ENCODE measurements at regions not wholly inside any gene's neighbourhood (a gene's known extent, or its start where the extent isn't known, plus 50 kb on each side); places are given as distances from the start of the nearest gene placed in this dataset.

DNA sequence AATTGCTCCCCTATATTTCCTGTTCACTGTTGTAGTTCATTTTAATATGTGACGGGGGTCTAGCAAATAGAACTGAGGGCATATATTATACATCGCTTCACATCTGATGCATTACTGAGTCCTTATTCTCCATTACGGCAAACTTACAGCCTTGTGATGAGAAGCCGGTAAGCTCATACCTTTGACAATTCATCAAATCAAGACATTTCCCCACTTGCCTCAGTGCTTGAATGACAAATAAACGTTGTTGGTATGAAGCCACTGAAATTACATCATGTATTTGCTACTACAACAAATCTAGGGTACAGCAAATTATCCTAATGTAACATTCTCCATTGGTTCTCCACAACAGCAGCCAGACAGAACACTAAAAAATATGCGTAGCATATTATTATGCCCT lies 1999.8 kb downstream of the LRRC4C start:
- Histone ChIP-seq H4K20me1 (ENCODE audit: insufficient read depth, low read length) (no peaks in the 10 kb centered on the region), H3K36me3 (replicated peaks in 1 of 2; ENCODE audit: control insufficient read depth in 1 of 2, insufficient read depth in 2 of 2, low read length in 2 of 2) (no peaks in the 10 kb centered on the region), H3K4me1 (ENCODE audit: insufficient read depth, low read length) (no peaks in the 10 kb centered on the region), H3K9ac (ENCODE audit: insufficient read depth, low read depth, low read length) (no peak overlapping the region), H3K4me2 (ENCODE audit: low read depth, low read length) (no peak overlapping the region), H3K4me3 (replicated peaks in 1 of 3; ENCODE audit: insufficient read depth in 1 of 3, low read depth in 2 of 3, low read length in 3 of 3) (no peak overlapping the region), H3K9me3 (ENCODE audit: low read length) (no peaks in the 10 kb centered on the region; the same call in 1 of the 2 replicates), H3K27me3 (ENCODE audit: control insufficient read depth in 1 of 2, insufficient read depth in 2 of 2, low read length in 2 of 2) (no peaks in the 10 kb centered on the region), H2AFZ (ENCODE audit: low read length) (no peak overlapping the region), H3K79me2 (ENCODE audit: insufficient read depth, low read length) (no peaks in the 10 kb centered on the region), H3K27ac (ENCODE audit: extremely low read length, insufficient read depth, low read length) (no peak overlapping the region)
- ChIA-PET CTCF (ENCODE audit: low intra/inter-chr PET ratio, low total read pairs) (no interaction called here), POLR2A (no interaction called here)
- BruUV-seq (replicated peaks), result no TSS peak
- in situ Hi-C loops (cut with HindIII; ENCODE audit: extremely low pct_ligation_motif_present, low pct_unique_long_range_greater_than_20kb) (no loop called here), intact Hi-C loops (cut with micrococcal nuclease; ENCODE audit: unreplicated experiment) (no loop called here)
- ATAC-seq (no peak), FAIRE-seq (no peak), DNase-seq (ENCODE audit: low spot score) (no peak)
- 41% methylated on average over 6 of the region's 6 CpGs for WGBS (ENCODE audit: low lambda C conversion rate)
- TF ChIP-seq SOX5 (CRISPR knock-in tag; IDR thresholded peaks at IDR 0.05; ENCODE audit: borderline replicate concordance) (no peak), ZNF354B (CRISPR knock-in tag; IDR thresholded peaks at IDR 0.05) (no peak), ARNT2 (CRISPR knock-in tag; IDR thresholded peaks at IDR 0.05; ENCODE audit: low read depth) (no peak), HNRNPL (IDR thresholded peaks at IDR 0.05; ENCODE audit: low read depth, low read length) (no peak), NPAS2 (CRISPR knock-in tag; IDR thresholded peaks at IDR 0.05; ENCODE audit: borderline replicate concordance) (no peak), HIVEP1 (CRISPR knock-in tag; IDR thresholded peaks at IDR 0.05) (no peak), ZNF558 (CRISPR knock-in tag; IDR thresholded peaks at IDR 0.05; ENCODE audit: borderline replicate concordance) (no peak), ZFP41 (CRISPR knock-in tag; IDR thresholded peaks at IDR 0.05; ENCODE audit: borderline replicate concordance) (no peak), SSRP1 (CRISPR knock-in tag; IDR thresholded peaks at IDR 0.05) (no peak), ZFP37 (CRISPR knock-in tag; IDR thresholded peaks at IDR 0.05; ENCODE audit: borderline replicate concordance) (no peak)
- TF ChIP-seq, protein P1, sequence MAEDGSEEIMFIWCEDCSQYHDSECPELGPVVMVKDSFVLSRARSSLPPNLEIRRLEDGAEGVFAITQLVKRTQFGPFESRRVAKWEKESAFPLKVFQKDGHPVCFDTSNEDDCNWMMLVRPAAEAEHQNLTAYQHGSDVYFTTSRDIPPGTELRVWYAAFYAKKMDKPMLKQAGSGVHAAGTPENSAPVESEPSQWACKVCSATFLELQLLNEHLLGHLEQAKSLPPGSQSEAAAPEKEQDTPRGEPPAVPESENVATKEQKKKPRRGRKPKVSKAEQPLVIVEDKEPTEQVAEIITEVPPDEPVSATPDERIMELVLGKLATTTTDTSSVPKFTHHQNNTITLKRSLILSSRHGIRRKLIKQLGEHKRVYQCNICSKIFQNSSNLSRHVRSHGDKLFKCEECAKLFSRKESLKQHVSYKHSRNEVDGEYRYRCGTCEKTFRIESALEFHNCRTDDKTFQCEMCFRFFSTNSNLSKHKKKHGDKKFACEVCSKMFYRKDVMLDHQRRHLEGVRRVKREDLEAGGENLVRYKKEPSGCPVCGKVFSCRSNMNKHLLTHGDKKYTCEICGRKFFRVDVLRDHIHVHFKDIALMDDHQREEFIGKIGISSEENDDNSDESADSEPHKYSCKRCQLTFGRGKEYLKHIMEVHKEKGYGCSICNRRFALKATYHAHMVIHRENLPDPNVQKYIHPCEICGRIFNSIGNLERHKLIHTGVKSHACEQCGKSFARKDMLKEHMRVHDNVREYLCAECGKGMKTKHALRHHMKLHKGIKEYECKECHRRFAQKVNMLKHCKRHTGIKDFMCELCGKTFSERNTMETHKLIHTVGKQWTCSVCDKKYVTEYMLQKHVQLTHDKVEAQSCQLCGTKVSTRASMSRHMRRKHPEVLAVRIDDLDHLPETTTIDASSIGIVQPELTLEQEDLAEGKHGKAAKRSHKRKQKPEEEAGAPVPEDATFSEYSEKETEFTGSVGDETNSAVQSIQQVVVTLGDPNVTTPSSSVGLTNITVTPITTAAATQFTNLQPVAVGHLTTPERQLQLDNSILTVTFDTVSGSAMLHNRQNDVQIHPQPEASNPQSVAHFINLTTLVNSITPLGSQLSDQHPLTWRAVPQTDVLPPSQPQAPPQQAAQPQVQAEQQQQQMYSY (CRISPR knock-in tag; IDR thresholded peaks at IDR 0.05), result no peak
- TF ChIP-seq, protein P2, sequence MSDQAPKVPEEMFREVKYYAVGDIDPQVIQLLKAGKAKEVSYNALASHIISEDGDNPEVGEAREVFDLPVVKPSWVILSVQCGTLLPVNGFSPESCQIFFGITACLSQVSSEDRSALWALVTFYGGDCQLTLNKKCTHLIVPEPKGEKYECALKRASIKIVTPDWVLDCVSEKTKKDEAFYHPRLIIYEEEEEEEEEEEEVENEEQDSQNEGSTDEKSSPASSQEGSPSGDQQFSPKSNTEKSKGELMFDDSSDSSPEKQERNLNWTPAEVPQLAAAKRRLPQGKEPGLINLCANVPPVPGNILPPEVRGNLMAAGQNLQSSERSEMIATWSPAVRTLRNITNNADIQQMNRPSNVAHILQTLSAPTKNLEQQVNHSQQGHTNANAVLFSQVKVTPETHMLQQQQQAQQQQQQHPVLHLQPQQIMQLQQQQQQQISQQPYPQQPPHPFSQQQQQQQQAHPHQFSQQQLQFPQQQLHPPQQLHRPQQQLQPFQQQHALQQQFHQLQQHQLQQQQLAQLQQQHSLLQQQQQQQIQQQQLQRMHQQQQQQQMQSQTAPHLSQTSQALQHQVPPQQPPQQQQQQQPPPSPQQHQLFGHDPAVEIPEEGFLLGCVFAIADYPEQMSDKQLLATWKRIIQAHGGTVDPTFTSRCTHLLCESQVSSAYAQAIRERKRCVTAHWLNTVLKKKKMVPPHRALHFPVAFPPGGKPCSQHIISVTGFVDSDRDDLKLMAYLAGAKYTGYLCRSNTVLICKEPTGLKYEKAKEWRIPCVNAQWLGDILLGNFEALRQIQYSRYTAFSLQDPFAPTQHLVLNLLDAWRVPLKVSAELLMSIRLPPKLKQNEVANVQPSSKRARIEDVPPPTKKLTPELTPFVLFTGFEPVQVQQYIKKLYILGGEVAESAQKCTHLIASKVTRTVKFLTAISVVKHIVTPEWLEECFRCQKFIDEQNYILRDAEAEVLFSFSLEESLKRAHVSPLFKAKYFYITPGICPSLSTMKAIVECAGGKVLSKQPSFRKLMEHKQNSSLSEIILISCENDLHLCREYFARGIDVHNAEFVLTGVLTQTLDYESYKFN (CRISPR knock-in tag; conservative IDR thresholded peaks at IDR 0.05), result no peak
- TF ChIP-seq, protein P3, sequence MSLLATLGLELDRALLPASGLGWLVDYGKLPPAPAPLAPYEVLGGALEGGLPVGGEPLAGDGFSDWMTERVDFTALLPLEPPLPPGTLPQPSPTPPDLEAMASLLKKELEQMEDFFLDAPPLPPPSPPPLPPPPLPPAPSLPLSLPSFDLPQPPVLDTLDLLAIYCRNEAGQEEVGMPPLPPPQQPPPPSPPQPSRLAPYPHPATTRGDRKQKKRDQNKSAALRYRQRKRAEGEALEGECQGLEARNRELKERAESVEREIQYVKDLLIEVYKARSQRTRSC (CRISPR knock-in tag; IDR thresholded peaks at IDR 0.05; ENCODE audit: low read depth), result no peak
- TF ChIP-seq, protein P4, sequence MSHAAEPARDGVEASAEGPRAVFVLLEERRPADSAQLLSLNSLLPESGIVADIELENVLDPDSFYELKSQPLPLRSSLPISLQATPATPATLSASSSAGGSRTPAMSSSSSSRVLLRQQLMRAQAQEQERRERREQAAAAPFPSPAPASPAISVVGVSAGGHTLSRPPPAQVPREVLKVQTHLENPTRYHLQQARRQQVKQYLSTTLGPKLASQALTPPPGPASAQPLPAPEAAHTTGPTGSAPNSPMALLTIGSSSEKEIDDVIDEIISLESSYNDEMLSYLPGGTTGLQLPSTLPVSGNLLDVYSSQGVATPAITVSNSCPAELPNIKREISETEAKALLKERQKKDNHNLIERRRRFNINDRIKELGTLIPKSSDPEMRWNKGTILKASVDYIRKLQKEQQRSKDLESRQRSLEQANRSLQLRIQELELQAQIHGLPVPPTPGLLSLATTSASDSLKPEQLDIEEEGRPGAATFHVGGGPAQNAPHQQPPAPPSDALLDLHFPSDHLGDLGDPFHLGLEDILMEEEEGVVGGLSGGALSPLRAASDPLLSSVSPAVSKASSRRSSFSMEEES (CRISPR knock-in tag; IDR thresholded peaks at IDR 0.05), result no peak
- TF ChIP-seq, protein P5, sequence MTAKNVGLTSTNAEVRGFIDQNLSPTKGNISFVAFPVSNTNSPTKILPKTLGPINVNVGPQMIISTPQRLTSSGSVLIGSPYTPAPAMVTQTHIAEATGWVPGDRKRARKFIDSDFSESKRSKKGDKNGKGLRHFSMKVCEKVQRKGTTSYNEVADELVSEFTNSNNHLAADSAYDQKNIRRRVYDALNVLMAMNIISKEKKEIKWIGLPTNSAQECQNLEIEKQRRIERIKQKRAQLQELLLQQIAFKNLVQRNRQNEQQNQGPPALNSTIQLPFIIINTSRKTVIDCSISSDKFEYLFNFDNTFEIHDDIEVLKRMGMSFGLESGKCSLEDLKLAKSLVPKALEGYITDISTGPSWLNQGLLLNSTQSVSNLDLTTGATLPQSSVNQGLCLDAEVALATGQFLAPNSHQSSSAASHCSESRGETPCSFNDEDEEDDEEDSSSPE (CRISPR knock-in tag; IDR thresholded peaks at IDR 0.05), result no peak

All from HepG2 (cell line).